ENCODE measurements at regions not wholly inside any gene's neighbourhood (a gene's known extent, or its start where the extent isn't known, plus 50 kb on each side); places are given as distances from the start of the nearest gene placed in this dataset.

DNA sequence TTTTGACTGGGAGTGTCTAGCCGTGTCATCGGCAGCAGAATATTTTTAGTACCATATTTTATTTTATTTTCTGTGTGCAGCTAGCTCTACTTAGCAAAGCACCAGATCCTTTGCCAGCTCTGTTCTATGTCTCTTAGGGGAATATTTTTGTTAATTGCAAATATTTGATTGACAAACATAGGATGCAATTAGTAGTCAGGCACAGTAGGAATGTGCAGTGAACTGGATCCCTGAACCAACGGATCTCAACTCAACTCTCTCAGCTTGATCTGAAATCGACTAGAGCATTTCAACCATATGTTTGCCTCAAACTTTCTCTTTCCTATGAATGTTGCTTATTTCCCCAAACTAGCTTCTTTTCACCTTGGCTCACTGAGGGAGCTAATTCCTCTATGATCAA, 998.0 kb upstream of the FANCL start:
- Histone ChIP-seq H3F3A (ENCODE audit: insufficient read depth, low read depth) (no peaks in the 10 kb centered on the region), H3K9me2 (ENCODE audit: insufficient read depth) (no peaks in the 10 kb centered on the region), H3K9me3 (ENCODE audit: insufficient read depth, low read depth) (0 out of 2 replicates have a peak, but pooled peaks cover 7% of the 10 kb centered on the region), H3K27ac (no peak overlapping the region), H3K36me3 (ENCODE audit: low read depth) (no peaks in the 10 kb centered on the region), H3K4me1 (replicated peaks; ENCODE audit: insufficient read depth) (0 out of 2 replicates have a peak, but pooled peaks cover 5% of the 10 kb centered on the region), H4K20me1 (ENCODE audit: insufficient read depth) (no peaks in the 10 kb centered on the region), H2AFZ (no peak overlapping the region), H3K27me3 (ENCODE audit: insufficient read depth, low read depth) (no peaks in the 10 kb centered on the region), H3K4me3 (no peak overlapping the region), H3K79me2 (ENCODE audit: low read depth) (no peaks in the 10 kb centered on the region), H3K4me2 (no peak overlapping the region)
- TF ChIP-seq EZH2 (IDR thresholded peaks at IDR 0.05; ENCODE audit: low read depth) = no peak
- no peak for TF ChIP-seq CTCF (conservative IDR thresholded peaks at IDR 0.05)
- ChIA-PET CTCF (no interaction called here), POLR2A (ENCODE audit: unreplicated experiment) (no interaction called here)
- intact Hi-C loops (cut with micrococcal nuclease; ENCODE audit: unreplicated experiment) = no loop called here
- BruUV-seq (replicated peaks) = no TSS peak
- DNase-seq = no peak

GRCh38 chr2:59237311-59237710, 996.2 kb upstream of the FANCL start:
- Histone ChIP-seq H3F3A (ENCODE audit: insufficient read depth, low read depth) (no peaks in the 10 kb centered on the region), H3K9me3 (ENCODE audit: insufficient read depth, low read depth) (0 out of 2 replicates have a peak, but pooled peaks cover 7% of the 10 kb centered on the region), H3K4me1 (replicated peaks; ENCODE audit: insufficient read depth) (0 out of 2 replicates have a peak, but pooled peaks cover 5% of the 10 kb centered on the region), H3K79me2 (ENCODE audit: low read depth) (no peaks in the 10 kb centered on the region), H3K27ac (no peak overlapping the region; the same call in 1 of the 2 replicates), H3K4me2 (no peak overlapping the region), H3K9me2 (ENCODE audit: insufficient read depth) (no peaks in the 10 kb centered on the region), H3K36me3 (ENCODE audit: low read depth) (no peaks in the 10 kb centered on the region), H3K4me3 (no peak overlapping the region), H2AFZ (no peak overlapping the region; the same call in 1 of the 2 replicates), H3K27me3 (ENCODE audit: insufficient read depth, low read depth) (no peaks in the 10 kb centered on the region), H4K20me1 (ENCODE audit: insufficient read depth) (no peaks in the 10 kb centered on the region)
- DNase-seq = no peak
- ChIA-PET POLR2A (ENCODE audit: unreplicated experiment) (no interaction called here), CTCF (no interaction called here)
- no TSS peak for BruUV-seq (replicated peaks)
- intact Hi-C loops (cut with micrococcal nuclease; ENCODE audit: unreplicated experiment) = no loop called here
- TF ChIP-seq CTCF (conservative IDR thresholded peaks at IDR 0.05) (no peak), EZH2 (IDR thresholded peaks at IDR 0.05; ENCODE audit: low read depth) (no peak)

GRCh38 chr2:59236723-59237122, 995.6 kb upstream of the FANCL start:
- H3K79me2 ChIP-seq (ENCODE audit: low read depth) = no peaks in the 10 kb centered on the region
- H4K20me1 ChIP-seq (ENCODE audit: insufficient read depth) = no peaks in the 10 kb centered on the region
- TF ChIP-seq EZH2 (IDR thresholded peaks at IDR 0.05; ENCODE audit: low read depth) (no peak), CTCF (conservative IDR thresholded peaks at IDR 0.05) (no peak)
- H3F3A ChIP-seq (ENCODE audit: insufficient read depth, low read depth) = no peaks in the 10 kb centered on the region
- peak in 1 of 2 experiments; percentile 62 for DNase-seq
- no TSS peak for BruUV-seq (replicated peaks)
- H3K4me2 ChIP-seq = no peak overlapping the region
- no peak overlapping the region for H3K4me3 ChIP-seq
- no peaks in the 10 kb centered on the region for H3K9me2 ChIP-seq (ENCODE audit: insufficient read depth)
- no peaks in the 10 kb centered on the region for H3K27me3 ChIP-seq (ENCODE audit: insufficient read depth, low read depth)
- no peaks in the 10 kb centered on the region for H3K36me3 ChIP-seq (ENCODE audit: low read depth)
- 0 out of 2 replicates have a peak, but pooled peaks cover 5% of the 10 kb centered on the region for H3K4me1 ChIP-seq (replicated peaks; ENCODE audit: insufficient read depth)
- H3K9me3 ChIP-seq (ENCODE audit: insufficient read depth, low read depth) = 0 out of 2 replicates have a peak, but pooled peaks cover 7% of the 10 kb centered on the region
- ChIA-PET CTCF (no interaction called here), POLR2A (ENCODE audit: unreplicated experiment) (interaction anchor here (0.7 kb wide), 1 partner anchor 297 kb away, joined by 4 read pairs; no protein-coding TSS in a partner anchor)
- H2AFZ ChIP-seq = no peak overlapping the region
- H3K27ac ChIP-seq = no peak overlapping the region; the same call in 1 of the 2 replicates
- intact Hi-C loops (cut with micrococcal nuclease; ENCODE audit: unreplicated experiment) = no loop called here

Data from PC-9 (cell line).